Nucleus accumbens (tissue), 56 donors: ENCODE measurements at regions not wholly inside any gene's neighbourhood (a gene's known extent, or its start where the extent isn't known, plus 50 kb on each side); places are given as distances from the start of the nearest gene placed in this dataset.

Source experiments
- DNase-seq, 56 donors: peaks; one replicate each; lab custom pipeline; 2025; lab: John Stamatoyannopoulos, UW

DNA sequence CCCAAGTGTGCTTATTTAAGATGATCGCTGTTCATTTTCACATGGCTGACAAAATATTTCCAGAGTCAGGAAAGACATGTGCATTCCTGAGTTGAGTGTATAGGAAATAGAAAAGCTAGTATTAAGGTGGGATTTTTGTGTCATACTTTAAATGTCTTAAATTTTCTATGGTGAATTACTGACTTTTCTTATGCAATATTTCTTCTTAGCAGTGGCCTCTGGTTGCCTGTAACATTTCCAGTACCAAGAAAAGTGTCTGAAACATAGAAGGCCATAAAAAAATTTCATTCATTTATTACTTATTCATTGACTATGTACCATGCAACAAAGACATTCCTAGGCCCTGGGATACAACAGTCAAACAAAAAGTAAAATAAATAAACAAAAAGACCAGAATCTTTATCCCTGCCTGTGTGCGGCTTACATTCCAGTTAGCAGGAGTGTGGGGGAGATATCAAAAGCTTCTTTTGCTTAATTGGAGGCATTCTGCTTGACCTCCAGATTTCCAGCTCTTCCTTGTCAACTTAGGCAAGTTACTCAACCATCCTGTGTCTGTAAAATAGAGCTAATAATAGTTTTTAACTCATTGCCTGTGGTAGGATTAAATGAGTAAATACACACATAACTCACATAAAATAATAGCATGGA lies 216.3 kb upstream of the FLRT2 start:
- DNase-seq: no peak

DNA sequence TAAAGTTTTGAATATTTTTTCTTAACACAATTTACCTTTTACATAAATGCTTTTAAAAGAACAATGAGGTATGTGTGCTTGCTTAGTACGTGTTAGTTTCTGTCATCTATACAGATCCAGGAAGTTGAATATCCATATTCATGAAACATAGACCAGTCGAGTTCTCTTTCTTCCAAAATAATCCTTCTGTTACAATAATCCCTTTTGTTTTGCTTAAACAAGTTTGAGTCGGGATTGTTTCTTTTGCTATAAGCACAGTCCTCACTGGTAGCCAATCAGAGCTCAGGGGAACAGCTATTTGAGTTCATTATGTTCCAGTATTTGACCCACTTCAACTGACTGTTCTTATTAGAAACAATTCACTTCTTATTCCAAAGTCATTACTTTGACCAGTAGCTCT lies 214.7 kb upstream of the FLRT2 start:
- DNase-seq: no peak

DNA sequence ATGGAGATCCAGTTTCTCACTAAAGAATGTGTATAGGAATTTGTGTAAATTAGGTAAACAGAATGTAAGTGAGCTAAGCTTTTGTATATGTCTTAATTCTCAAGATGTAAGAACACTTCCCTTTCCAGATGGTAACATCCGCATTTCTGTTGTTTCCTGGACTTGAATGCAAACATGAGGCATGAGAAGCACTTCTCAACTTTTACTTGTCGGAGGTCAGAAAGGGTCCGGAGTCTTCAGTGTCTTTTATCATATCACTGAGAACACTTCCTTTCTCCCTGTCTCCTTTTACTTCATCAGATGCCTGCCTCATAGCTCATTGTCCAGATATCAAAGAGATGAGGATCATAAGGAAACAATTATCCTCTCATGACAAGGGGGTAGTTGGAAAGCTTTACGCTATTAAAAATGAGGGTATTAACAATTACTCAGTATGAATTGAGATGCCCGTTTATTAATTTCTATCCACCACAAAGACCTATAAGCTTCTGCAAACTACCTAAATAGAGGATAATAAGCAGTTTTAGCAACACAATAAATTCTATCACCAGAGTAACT lies 214.1 kb upstream of the FLRT2 start:
- DNase-seq: no peak

DNA sequence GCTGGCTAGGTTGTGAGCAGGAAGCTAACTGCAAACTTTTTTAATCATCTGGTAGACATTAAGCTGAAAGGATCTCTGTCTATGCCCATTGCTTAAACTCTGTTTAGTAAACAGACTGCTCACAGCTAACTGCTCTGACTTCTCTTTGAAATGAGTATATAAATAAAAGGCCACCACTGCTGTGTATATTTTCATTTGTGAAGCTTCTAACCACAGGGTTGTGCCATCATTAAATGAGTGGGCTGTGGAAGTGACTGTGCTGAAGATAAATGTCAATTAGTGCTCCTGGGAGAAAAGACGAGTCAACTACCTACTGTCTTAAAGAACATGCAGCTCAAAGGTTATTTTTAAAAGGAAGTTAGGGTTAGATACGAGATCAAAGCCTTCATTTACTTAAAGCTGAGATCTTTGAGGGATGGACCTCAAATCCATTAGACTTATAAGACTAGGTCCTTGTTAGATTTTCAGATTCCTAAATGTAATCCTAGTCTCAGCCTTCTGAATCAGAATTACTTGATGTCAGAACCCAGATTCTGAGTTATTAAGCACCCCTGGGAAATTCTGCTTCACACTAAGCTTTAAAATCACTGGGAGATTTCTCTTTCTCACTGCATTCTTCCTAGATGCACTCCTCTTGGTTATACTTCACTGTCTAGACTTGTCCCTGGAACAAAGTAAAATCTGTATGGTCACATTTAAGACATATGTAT lies 213.1 kb upstream of the FLRT2 start:
- DNase-seq: no peak

DNA sequence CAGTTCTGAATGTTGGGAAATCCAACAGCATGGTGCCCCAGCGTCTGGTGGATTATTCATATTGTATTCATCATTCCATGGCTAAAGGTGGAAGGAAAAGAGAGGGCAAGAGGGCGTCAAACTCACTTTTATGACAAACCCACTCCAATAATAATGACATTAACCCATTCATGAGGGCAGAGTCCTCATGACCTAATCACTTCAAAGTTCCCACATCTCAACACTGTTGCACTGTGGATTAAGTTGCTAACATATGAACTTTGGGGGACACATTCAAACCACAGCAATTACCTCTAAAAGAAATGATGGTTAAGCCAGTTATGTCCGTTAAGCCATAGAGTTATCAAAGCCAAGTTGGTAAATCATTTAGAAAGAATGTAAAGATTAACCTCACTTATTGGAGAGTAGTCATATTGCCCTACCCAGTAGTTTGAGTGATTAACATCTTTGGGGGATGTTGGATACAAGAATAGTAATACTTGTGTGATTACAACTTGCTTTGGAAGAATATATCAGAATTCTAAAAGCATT lies 212.4 kb upstream of the FLRT2 start:
- DNase-seq: no peak

DNA sequence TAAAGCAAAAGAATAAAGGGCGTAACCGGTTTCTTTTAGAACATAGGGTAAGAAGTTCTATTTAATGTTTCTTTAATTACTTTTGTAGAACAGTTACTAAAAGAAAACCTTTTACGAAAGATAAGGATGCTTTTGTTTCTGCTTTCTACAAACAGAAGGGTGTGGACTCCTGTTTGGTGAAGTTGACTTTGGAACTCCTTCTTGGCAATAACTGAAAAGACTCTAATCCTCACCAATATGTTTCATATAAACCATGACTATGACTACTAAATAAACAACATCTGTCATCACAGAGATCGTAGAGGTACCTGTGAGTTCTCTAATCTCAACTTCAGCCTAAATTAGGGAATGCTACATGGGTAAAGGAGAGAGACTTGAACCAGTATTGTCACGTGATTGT lies 210.8 kb upstream of the FLRT2 start:
- DNase-seq: no peak

DNA sequence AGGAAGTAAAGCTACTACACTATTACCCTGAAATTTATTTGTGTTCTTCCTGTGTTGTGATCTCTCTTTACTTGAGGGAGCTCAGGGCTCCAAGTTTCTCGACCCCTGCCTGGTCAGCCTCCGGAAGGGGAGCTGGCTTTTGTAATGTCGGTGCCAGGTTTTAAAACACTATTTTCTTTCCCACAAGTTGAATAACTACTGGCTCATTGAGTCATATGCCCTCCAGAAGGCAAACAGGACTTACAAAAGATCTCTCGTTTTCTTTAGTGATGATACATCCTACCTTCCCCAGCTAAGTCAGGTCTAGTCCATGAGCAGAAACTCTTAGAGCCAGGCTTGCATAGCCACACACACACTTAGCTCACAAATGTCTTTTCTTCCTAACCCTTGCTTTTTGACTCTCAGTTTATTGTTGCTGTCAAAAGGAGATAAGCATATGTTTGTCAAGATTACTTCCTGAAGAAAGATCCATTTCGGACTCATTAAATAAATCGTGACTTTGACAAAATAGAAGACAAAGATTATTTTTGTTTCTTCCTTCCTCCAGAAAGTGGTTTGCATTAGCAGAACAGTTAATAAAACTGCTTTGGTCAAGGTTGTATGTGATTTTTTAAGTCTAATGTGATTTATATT lies 209.8 kb upstream of the FLRT2 start:
- no peak for DNase-seq

DNA sequence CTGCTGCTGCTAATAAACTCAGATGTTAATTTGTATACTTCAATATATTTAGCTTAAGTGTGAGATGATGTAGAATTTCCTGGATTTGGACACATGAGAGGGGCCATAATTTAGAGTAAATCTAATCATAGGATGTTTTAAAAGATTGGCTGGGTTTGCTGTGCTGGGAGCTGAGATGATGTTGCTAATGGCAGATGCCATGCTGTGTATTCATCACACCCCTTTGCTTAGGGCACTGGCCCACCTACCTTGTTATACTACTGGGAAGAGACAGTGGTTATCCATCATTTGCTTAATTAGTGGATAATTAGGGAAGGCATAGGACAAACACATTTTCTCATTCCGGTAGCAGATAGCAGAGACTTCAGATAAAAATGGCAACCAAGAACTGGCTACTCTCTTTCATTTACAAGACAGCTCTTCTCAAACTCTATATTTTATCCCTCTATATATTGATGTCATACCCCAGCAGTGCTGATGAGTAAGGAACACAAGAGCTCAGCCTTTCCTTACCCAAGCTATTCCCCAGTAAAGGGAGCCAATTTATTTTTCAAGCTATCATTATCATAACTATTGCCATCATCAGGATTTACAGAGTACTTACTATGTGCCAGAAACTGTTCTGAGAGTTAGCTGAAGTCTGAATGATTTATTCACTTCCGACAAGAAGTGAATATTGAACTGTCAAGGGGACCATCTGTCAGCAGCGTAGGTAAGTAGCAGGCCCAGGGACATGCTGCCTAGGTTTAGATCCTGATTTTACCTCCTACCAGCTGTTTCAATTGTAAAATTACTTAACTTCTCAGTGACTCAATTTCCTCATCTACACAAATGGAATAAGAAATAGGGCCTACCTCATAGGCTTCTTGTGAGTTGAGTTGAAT lies 204.6 kb upstream of the FLRT2 start:
- DNase-seq: no peak

DNA sequence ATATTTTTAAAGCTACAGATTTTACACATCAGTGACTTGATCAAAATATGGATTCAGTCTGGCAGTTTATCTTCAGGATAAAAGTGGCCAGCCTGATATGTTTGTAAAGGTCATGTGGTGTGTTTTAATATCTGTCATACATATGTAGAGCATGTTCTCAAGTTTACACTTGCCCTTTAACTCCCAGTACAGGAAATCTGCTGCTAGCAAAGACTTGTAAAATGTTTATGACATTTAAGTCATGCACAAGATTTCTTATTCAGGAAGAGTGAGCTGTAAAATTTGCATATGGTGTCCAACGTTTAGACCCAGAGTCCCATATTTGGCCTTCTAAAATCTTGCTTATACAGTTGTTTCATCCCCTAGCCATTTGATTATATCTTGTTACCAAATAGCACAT lies 197.5 kb upstream of the FLRT2 start:
- DNase-seq: no peak

DNA sequence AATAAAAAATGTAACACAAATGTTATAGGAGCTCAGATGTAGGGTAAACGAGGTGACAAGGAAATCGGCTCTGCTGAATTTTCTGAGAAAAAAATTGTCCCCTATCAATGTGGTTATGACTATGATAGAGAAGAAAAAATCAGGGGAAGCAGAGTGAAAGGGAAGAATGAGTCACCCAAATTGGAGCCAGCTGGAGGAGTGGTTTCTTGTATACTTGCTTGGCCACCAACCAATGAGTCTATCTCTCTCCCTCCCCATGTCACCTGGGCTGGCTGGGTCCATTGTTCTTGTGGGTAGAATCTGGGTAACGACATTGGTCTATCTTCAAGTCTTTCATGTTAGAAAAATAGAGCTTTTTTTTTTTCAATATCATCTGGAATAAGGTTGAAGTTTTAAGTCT lies 196.6 kb upstream of the FLRT2 start:
- no peak for DNase-seq

DNA sequence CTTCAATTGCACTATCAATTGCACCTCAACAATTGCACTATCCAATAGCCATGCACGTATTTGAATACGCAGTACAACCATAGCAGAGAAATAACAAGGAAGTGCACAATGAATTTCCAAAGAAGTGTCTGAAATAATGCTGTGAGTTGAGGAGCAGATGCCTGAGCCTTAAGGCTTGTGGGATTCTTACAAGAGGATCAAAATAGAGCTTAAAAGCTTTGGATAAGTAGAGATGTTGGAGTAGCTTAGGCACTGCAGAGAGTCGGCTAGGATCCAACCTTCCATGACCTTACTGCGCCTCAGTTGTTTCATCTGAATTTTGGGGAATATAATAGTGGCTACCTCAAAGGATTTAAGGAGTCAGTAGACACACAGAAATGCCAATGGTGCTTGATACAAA lies 196.1 kb upstream of the FLRT2 start:
- no peak for DNase-seq

DNA sequence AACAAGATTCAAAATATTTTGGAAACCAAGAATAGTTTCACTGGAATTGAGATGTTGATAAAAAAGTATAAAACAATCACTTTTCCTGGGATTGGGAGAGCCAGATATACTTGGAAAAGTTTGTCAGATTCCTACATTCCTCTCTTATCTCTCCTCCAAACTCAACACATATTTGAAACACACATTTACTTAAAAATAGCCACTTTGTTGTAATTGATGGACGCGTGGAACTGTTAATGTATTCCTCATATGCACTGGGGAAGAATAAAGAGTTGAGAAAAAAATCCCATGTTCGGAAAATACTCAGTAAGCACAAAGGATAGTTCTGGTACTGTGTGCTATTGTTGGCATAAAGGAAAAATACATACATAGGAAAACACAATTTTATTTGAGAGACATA lies 195.6 kb upstream of the FLRT2 start:
- no peak for DNase-seq

DNA sequence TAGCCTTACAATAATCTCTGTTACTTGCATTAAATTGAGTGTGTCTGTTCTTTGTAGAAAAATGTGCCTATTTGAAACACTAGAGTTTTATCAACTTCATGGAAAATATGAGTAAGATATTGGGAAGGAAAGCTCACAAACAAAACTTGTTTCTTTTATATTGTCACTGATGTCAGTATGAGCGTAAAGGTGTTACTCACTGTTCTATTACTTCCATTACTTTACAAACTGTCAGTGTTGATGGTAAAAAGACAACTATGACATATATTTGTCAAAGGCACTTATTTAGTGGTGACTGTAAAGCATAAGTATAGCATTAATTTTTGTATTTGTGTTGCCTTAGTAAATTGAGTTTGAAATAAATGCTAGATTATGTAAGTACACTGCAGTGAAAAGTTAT lies 193.7 kb upstream of the FLRT2 start:
- no peak for DNase-seq

DNA sequence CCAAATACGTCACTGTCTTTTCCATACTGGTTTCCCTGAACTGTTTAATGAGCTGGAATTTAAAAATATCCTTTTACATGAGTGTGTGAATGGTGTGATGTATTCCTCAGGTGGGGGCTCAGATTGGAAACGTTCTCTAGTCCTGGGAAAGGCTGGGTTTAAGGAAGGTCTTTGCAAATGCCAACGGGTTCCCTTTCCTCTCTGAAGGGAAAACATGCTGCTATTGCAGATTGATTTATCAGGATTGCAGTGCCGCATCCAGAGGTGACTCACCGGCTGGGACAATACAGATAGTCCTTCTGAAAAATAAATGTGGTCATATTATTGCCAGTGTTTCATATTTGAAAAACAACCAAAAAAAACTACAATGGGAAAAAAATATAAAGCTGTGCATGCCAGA lies 193.1 kb upstream of the FLRT2 start:
- no peak for DNase-seq

DNA sequence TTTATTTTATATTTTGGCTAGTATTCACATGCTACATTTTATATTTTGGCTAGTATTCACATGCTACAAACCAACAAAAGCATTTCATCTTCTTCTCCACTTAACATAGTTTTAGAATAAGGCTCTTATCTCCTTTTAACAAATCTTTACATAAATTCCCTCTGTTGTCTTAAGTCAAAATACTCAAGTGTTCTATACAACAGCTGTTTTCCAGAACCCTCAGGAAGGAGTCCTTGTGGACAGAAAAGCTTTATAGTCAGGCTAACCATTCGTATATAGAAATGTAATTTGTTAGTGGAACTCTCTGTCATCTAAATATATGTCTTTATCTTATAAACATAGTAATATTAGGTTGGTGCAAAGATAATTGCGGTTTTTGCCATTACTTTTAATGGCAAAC lies 191.0 kb upstream of the FLRT2 start:
- no peak for DNase-seq

DNA sequence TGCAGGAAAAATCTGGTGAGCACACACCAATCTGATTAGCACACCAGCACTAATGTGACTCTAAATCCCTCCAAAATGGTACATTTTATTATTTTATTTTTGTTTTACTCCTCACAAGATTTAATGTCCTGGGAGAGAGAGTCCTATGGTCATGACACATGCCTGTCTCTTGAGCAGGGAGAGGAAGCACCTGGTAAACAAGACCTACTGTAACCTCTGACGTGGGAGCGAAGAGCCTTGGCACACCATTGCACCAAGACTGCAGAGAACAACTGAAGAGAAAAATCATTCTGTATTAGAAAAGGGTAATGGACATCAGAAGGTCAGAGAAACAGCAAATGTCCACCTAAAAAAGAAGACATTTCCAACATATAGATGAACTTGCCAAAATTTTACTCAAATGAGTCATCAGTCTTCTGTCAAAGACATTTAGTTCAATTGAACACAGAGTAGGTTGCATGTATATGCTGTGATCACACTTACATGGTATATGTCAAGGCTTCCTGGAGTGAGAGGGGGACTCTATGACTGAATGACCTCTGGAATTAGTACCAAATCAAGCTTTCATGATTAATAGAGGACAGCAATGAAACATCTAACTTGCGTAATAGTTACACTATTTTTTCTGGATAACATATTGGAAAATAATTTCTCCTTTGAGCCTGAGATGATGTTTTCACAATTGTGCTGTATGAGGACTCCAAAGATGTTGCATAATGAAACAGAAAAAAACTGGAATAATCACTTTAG lies 186.9 kb upstream of the FLRT2 start:
- no peak for DNase-seq

DNA sequence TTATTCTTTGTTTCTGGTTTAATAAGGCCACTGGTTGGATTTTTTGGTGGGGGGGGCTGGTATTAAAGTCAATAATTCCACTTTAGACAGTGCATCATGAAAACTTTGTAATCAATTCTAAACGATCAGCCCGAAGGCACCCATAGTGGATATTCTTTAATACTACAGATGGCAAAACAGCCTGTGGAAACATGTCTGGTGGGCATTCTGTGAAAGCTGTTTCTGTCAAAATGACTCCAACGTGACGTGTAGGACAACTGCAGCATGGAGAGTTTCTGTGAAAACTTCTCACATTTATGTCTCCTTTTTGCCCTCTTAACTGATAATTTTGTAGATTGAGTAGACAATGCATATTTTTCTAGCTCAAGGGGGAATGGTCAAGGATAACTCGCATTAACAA lies 185.8 kb upstream of the FLRT2 start:
- no peak for DNase-seq

DNA sequence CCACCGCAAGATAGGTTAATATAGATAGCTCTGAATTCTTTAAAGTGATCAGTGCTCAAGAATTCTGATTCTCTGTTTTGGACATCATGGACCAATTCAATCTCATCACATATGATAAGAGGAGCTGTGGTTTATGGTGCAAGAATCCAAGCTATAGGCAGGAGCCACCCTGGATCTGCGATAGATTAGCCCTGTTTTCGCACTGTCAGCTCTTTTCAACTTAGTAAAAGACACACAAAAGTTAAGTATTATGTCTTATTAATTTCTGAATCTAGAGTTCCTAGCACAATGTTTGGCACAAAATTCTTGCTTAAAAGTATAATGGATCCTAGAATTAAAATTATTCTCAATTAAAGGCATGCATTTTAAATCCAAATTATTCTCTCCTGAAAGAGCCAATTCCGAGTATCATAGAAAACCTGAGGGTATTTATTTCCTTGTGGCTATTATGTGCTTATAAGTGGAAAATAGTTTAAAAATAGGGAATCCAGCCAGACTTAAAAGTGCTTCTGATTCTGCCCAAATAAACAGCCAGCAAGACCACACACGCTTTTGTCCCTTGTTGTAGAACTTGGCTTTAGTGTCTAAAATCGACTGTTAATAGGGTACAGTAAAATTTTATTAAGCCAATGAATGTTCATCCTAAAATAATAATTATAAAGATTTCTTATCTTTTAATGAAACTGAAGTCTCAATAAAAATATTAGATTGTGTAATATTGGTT lies 184.9 kb upstream of the FLRT2 start:
- DNase-seq: no peak

DNA sequence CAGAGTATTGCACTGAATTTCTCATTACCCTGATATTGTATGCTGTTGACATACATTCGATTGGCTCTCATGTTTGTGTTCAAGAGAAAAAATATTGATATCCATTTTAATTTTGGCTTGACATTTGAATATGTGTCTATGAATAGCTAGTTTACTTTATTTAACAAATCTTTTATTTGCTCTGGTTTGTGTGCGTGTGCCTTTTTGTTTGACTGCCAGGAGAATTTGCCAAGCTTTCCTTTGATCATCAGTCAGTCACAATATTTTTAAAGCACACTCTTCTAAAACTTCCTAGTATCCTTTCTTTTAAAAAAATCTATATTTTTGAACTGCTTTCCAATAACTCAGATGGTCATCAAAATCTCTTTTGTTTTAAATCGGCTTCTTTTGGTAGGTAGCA lies 179.3 kb upstream of the FLRT2 start:
- DNase-seq: no peak
